Kidney (tissue), 13 donors: ENCODE measurements at regions not wholly inside any gene's neighbourhood (a gene's known extent, or its start where the extent isn't known, plus 50 kb on each side); places are given as distances from the start of the nearest gene placed in this dataset.

Experiments
- DNase-seq, 5 donors: peaks; one replicate each; pipeline ENCODE4 v3.0.0-alpha.2; 2013 to 2020
- FAIRE-seq: peaks from 2 replicates; lab custom pipeline; 2012; peaks lifted over from hg19 to GRCh38; lab: Jason Lieb, UNC
- H3K27ac ChIP-seq, 2 donors: one replicate each; pipeline ENCODE4 v1.7.0; 2013; ENCODE audit warnings: low read depth in 2 of 2, low read length in 2 of 2, inconsistent platforms in 1 of 2
- H3K27me3 ChIP-seq: one replicate; pipeline ENCODE4 v1.7.1; 2013; ENCODE audit warnings: low read length, inconsistent platforms; ENCODE audit not compliant: control insufficient read depth, insufficient read depth
- H3K36me3 ChIP-seq, 3 donors: one replicate each; pipeline versions ENCODE4 v1.7.0 to v1.7.1; 2013; ENCODE audit warnings: low read length in 3 of 3, control low read depth in 1 of 3, inconsistent platforms in 1 of 3; ENCODE audit not compliant: insufficient read depth in 3 of 3, control insufficient read depth in 2 of 3
- H3K4me1 ChIP-seq, 3 donors: one replicate each; pipeline versions ENCODE4 v1.7.0 to v1.7.1; 2013; ENCODE audit warnings: low read length in 3 of 3, inconsistent platforms in 1 of 3, low read depth in 1 of 3; ENCODE audit not compliant: control insufficient read depth in 2 of 3, insufficient read depth in 2 of 3
- H3K4me3 ChIP-seq, 3 donors: one replicate each; pipeline versions ENCODE4 v1.7.0 to v1.8.1; 2013; ENCODE audit warnings: low read length in 3 of 3, control low read depth in 1 of 3, inconsistent platforms in 1 of 3
- H3K9ac ChIP-seq, 3 donors: one replicate each; pipeline versions ENCODE4 v1.7.0 to v1.7.1; 2013; ENCODE audit warnings: low read length in 3 of 3, control low read depth in 1 of 3, inconsistent platforms in 1 of 3
- H3K9me3 ChIP-seq, 3 donors: one replicate each; pipeline versions ENCODE4 v1.7.0 to v1.7.1; 2013; ENCODE audit warnings: low read length in 3 of 3, control low read depth in 1 of 3, inconsistent platforms in 1 of 3; ENCODE audit not compliant: control insufficient read depth in 2 of 3, insufficient read depth in 1 of 3
- CTCF ChIP-seq: IDR thresholded peaks from 3 replicates; pipeline ENCODE4 v1.5.1; 2012; ENCODE audit warnings: mild to moderate bottlenecking, moderate library complexity, borderline replicate concordance; ENCODE audit not compliant: insufficient read depth; ENCODE audit errors: extremely low read depth
- intact Hi-C: fragments of 100-400 bp; cut with DNase I; formaldehyde crosslinking; loops from one replicate; pipeline ENCODE4 v1.11.1; 2022
- donor health status: control.
- donor health status: control.
- donor health status: control.
- donor health status: control.
- donor health status: control.
- donor health status: DM: yes; HTN: yes; CAD: no.
- donor health status: Normal renal cell carcinoma (clear cell type).

- DNase-seq (no peak), FAIRE-seq (no peak)
- Histone ChIP-seq H3K9ac (no peak overlapping the region), H3K4me3 (no peak overlapping the region), H3K4me1 (no peaks in the 10 kb centered on the region), H3K36me3 (no peaks in the 10 kb centered on the region), H3K27me3 (no peaks in the 10 kb centered on the region), H3K9me3 (no peaks in the 10 kb centered on the region), H3K27ac (no peak overlapping the region)
- TF ChIP-seq CTCF, result no peak
- intact Hi-C loops, result no loop called here
These were observed 683.0 kb downstream of the NR2F2 start for GRCh38 chr15:97013491-97013890.

GRCh38 chr15:97014001-97014400 lies 683.5 kb downstream of the NR2F2 start:
- Histone ChIP-seq H3K9me3 (no peaks in the 10 kb centered on the region), H3K36me3 (no peaks in the 10 kb centered on the region), H3K4me1 (no peaks in the 10 kb centered on the region), H3K4me3 (no peak overlapping the region), H3K27me3 (no peaks in the 10 kb centered on the region), H3K9ac (no peak overlapping the region), H3K27ac (no peak overlapping the region)
- DNase-seq, result peak in 1 of 5 donors; percentile 6
- no peak for FAIRE-seq
- no peak for TF ChIP-seq CTCF
- intact Hi-C loops, result no loop called here

GRCh38 chr15:97023488-97023844 lies 693.0 kb downstream of the NR2F2 start:
- Histone ChIP-seq H3K4me1 (no peaks in the 10 kb centered on the region), H3K27ac (no peak overlapping the region), H3K9ac (no peak overlapping the region), H3K27me3 (no peaks in the 10 kb centered on the region), H3K36me3 (no peaks in the 10 kb centered on the region), H3K9me3 (no peaks in the 10 kb centered on the region), H3K4me3 (no peak overlapping the region)
- no peak for TF ChIP-seq CTCF
- DNase-seq (no peak), FAIRE-seq (no peak)
- intact Hi-C loops, result no loop called here

- DNase-seq, result no peak
- intact Hi-C loops, result no loop called here
- FAIRE-seq, result no peak
These were observed 696.3 kb downstream of the NR2F2 start for GRCh38 chr15:97026781-97027180.

More at GRCh38 chr15:97026781-97027180, 696.3 kb downstream of the NR2F2 start:
- Histone ChIP-seq H3K27me3 (no peaks in the 10 kb centered on the region), H3K9me3 (peaks cover 0 to 3% (median 0%) of the 10 kb centered on the region in 3 donors), H3K27ac (no peak overlapping the region), H3K4me1 (no peaks in the 10 kb centered on the region), H3K36me3 (no peaks in the 10 kb centered on the region), H3K9ac (no peak overlapping the region), H3K4me3 (no peak overlapping the region)
- no peak for TF ChIP-seq CTCF
